H1 (cell line): ENCODE measurements at regions not wholly inside any gene's neighbourhood (a gene's known extent, or its start where the extent isn't known, plus 50 kb on each side); places are given as distances from the start of the nearest gene placed in this dataset.

Experiments
- CTCF ChIA-PET: fragments of 300-600 bp; sonication (Branson Sonifier 250); formaldehyde crosslinking; loops from one replicate; lab custom pipeline; 2021; ENCODE audit not compliant: partially characterized antibody; lab: Charles Lee
- POLR2A ChIA-PET: fragments of 300-600 bp; sonication (Branson Sonifier 250); formaldehyde crosslinking; loops from one replicate; lab custom pipeline; 2021; ENCODE audit warnings: inconsistent platforms; ENCODE audit not compliant: partially characterized antibody; lab: Charles Lee
- DNase-seq, 2 experiments: peaks; one replicate each; pipeline versions ENCODE4 v3.0.0 to v3.0.0-alpha.2; 2010 to 2022; ENCODE audit warnings: low spot score in 2 of 2, low read depth in 1 of 2, mixed read lengths in 1 of 2
- FAIRE-seq: peaks from 2 replicates; lab custom pipeline; 2011; peaks lifted over from hg19 to GRCh38; lab: Jason Lieb, UNC
- H2AFZ ChIP-seq: 2 replicates; pipeline ENCODE4 v1.8.1; 2012; ENCODE audit warnings: low read length, inconsistent platforms
- H2AK5ac ChIP-seq: 2 replicates; pipeline ENCODE4 v1.6.1; 2013; ENCODE audit warnings: low read depth, low read length
- H2BK120ac ChIP-seq: replicated peaks from 2 replicates; pipeline ENCODE3; 2013; ENCODE audit warnings: low read depth, low read length, inconsistent platforms
- H2BK12ac ChIP-seq: 2 replicates; pipeline ENCODE4 v1.6.1; 2013; ENCODE audit warnings: low read depth, low read length
- H2BK15ac ChIP-seq: 2 replicates; pipeline ENCODE4 v1.6.1; 2013; ENCODE audit warnings: low read length
- H2BK20ac ChIP-seq: 2 replicates; pipeline ENCODE4 v1.6.1; 2013; ENCODE audit warnings: low read length
- H2BK5ac ChIP-seq: 2 replicates; pipeline ENCODE4 v1.6.1; 2013; ENCODE audit warnings: low read depth, low read length
- H3K14ac ChIP-seq: 2 replicates; pipeline ENCODE4 v1.6.1; 2013; ENCODE audit warnings: inconsistent platforms; ENCODE audit not compliant: insufficient read length
- H3K18ac ChIP-seq: 2 replicates; pipeline ENCODE4 v1.6.1; 2013; ENCODE audit warnings: low read length; ENCODE audit errors: extremely low read depth
- H3K23ac ChIP-seq: 2 replicates; pipeline ENCODE4 v1.6.1; 2013; ENCODE audit warnings: inconsistent platforms; ENCODE audit not compliant: insufficient read length
- H3K23me2 ChIP-seq: 2 replicates; pipeline ENCODE4 v1.6.1; 2013; ENCODE audit warnings: low read depth, low read length
- H3K27ac ChIP-seq: 2 replicates; pipeline ENCODE4 v1.6.1; 2011; ENCODE audit warnings: low read depth, low read length, inconsistent platforms
- H3K27me3 ChIP-seq, 4 experiments: replicated peaks in 1 of 4; 1 replicate in 1 of 4; 2 replicates in 3 of 4; pipeline versions ENCODE4 v1.6.1 to v1.8.1; 2011 to 2013; ENCODE audit warnings: low read length in 3 of 4, mild to moderate bottlenecking in 3 of 4, inconsistent platforms in 2 of 4, mixed read lengths in 2 of 4, moderate library complexity in 1 of 4; ENCODE audit not compliant: control insufficient read depth in 3 of 4, insufficient read depth in 3 of 4; ENCODE audit errors: extremely low read depth in 1 of 4
- H3K36me3 ChIP-seq, 4 experiments: 2 replicates each; pipeline versions ENCODE4 v1.6.1 to v1.8.1; 2011 to 2013; ENCODE audit warnings: mild to moderate bottlenecking in 4 of 4, low read length in 3 of 4, moderate library complexity in 2 of 4, control low read depth in 1 of 4, inconsistent platforms in 1 of 4; ENCODE audit not compliant: insufficient read depth in 4 of 4, control insufficient read depth in 2 of 4
- H3K4ac ChIP-seq: replicated peaks from 2 replicates; pipeline ENCODE3; 2013; ENCODE audit warnings: low read length, low read depth, mixed read lengths, inconsistent platforms; ENCODE audit not compliant: insufficient read length
- H3K4me1 ChIP-seq, 4 experiments: replicated peaks in 1 of 4; 1 replicate in 1 of 4; 2 replicates in 3 of 4; pipeline versions ENCODE4 v1.6.1 to v1.8.1; 2011 to 2013; ENCODE audit warnings: low read length in 3 of 4, inconsistent platforms in 2 of 4, mixed read lengths in 1 of 4; ENCODE audit not compliant: insufficient read depth in 4 of 4, control insufficient read depth in 3 of 4
- H3K4me2 ChIP-seq, 2 experiments: 2 replicates each; pipeline versions ENCODE4 v1.6.1 to v1.8.1; 2011 to 2013; ENCODE audit warnings: low read depth in 2 of 2, low read length in 2 of 2, control low read depth in 1 of 2, inconsistent platforms in 1 of 2, mild to moderate bottlenecking in 1 of 2; ENCODE audit not compliant: insufficient read depth in 1 of 2
- H3K4me3 ChIP-seq, 4 experiments: fragments of 200-600, 300-600 bp in 1 of 4; sonication (generic), shearing (Covaris generic), sonication (Bioruptor Twin) in 1 of 4; 2 replicates each; pipeline versions ENCODE4 v1.5.1 to v1.8.1; 2011 to 2016; ENCODE audit warnings: low read length in 4 of 4, low read depth in 3 of 4, control low read depth in 2 of 4, inconsistent platforms in 2 of 4, mild to moderate bottlenecking in 2 of 4, mixed read lengths in 1 of 4, moderate library complexity in 1 of 4; ENCODE audit not compliant: insufficient read depth in 2 of 4; ENCODE audit errors: extremely low read depth in 1 of 4
- H3K56ac ChIP-seq: replicated peaks from 2 replicates; pipeline ENCODE3; 2013; ENCODE audit warnings: low read depth, mild to moderate bottlenecking, mixed read lengths, low read length, inconsistent platforms; ENCODE audit not compliant: insufficient read length
- H3K79me1 ChIP-seq: 2 replicates; pipeline ENCODE4 v1.6.1; 2013; ENCODE audit warnings: low read depth, low read length, control low read depth
- H3K79me2 ChIP-seq, 2 experiments: 2 replicates each; pipeline versions ENCODE4 v1.6.1 to v1.8.1; 2012 to 2013; ENCODE audit warnings: low read length in 2 of 2, mild to moderate bottlenecking in 2 of 2, inconsistent platforms in 1 of 2; ENCODE audit not compliant: insufficient read depth in 2 of 2, control insufficient read depth in 1 of 2
- H3K9ac ChIP-seq, 4 experiments: replicated peaks in 1 of 4; 1 replicate in 1 of 4; 2 replicates in 3 of 4; pipeline versions ENCODE4 v1.6.1 to v1.8.1; 2011 to 2013; ENCODE audit warnings: low read depth in 3 of 4, low read length in 3 of 4, control low read depth in 2 of 4, mild to moderate bottlenecking in 2 of 4, moderate library complexity in 2 of 4, inconsistent platforms in 1 of 4; ENCODE audit errors: extremely low read depth in 1 of 4
- H3K9me3 ChIP-seq, 2 experiments: 2 replicates each; pipeline versions ENCODE4 v1.6.1 to v1.8.1; 2012 to 2013; ENCODE audit warnings: mild to moderate bottlenecking in 2 of 2, moderate library complexity in 2 of 2, control low read depth in 1 of 2, inconsistent platforms in 1 of 2, low read depth in 1 of 2, low read length in 1 of 2, mixed read lengths in 1 of 2; ENCODE audit not compliant: insufficient read depth in 2 of 2
- H4K20me1 ChIP-seq, 2 experiments: replicated peaks in 1 of 2; 2 replicates each; pipeline versions ENCODE3 to v1.8.1; 2011 to 2013; ENCODE audit warnings: inconsistent platforms in 2 of 2, low read length in 2 of 2, mild to moderate bottlenecking in 1 of 2; ENCODE audit not compliant: insufficient read depth in 2 of 2, control insufficient read depth in 1 of 2
- H4K5ac ChIP-seq: 2 replicates; pipeline ENCODE4 v1.6.1; 2013; ENCODE audit warnings: low read length, low read depth, mixed read lengths, inconsistent platforms; ENCODE audit not compliant: insufficient read length
- H4K8ac ChIP-seq: 2 replicates; pipeline ENCODE4 v1.8.0; 2013; ENCODE audit warnings: mild to moderate bottlenecking, moderate library complexity, low read length, inconsistent platforms; ENCODE audit not compliant: insufficient read depth; ENCODE audit errors: extremely low read depth
- H4K91ac ChIP-seq: replicated peaks from 2 replicates; pipeline ENCODE3; 2013; ENCODE audit warnings: low read length, mixed read lengths, inconsistent platforms; ENCODE audit not compliant: insufficient read length
- CTCF ChIP-seq, 3 experiments: IDR thresholded peaks; 1 replicate in 2 of 3; 2 replicates in 1 of 3; pipeline versions ENCODE4 v1.5.1 to v1.6.1; 2011; ENCODE audit warnings: low read length in 3 of 3, mild to moderate bottlenecking in 3 of 3, inconsistent platforms in 2 of 3, low read depth in 1 of 3, moderate library complexity in 1 of 3; ENCODE audit not compliant: insufficient read depth in 1 of 3; ENCODE audit errors: control extremely low read depth in 1 of 3
- KDM1A ChIP-seq: fragments of 200-600, 300-600 bp; sonication (generic); IDR thresholded peaks from 2 replicates; pipeline ENCODE4 v1.7.1; 2016; ENCODE audit warnings: mild to moderate bottlenecking, low read length, borderline replicate concordance
- MAFK ChIP-seq: IDR thresholded peaks from 2 replicates; pipeline ENCODE4 v1.6.1; 2012; ENCODE audit warnings: low read depth, mild to moderate bottlenecking, improper control_type of control experiment, low read length
- MAX ChIP-seq: IDR thresholded peaks from 2 replicates; pipeline ENCODE4 v1.6.1; 2012; ENCODE audit warnings: inconsistent platforms
- NRF1 ChIP-seq: IDR thresholded peaks from 2 replicates; pipeline ENCODE4 v1.6.1; 2011; ENCODE audit warnings: mild to moderate bottlenecking, low read depth, low read length, improper control_type of control experiment
- SUZ12 ChIP-seq: fragments of 200-600 bp; sonication (generic); IDR thresholded peaks from 2 replicates; pipeline ENCODE4 v1.6.1; 2012; ENCODE audit warnings: mild to moderate bottlenecking, inconsistent platforms, low read length, moderate library complexity, mixed read lengths
- TEAD4 ChIP-seq: IDR thresholded peaks from 2 replicates; pipeline ENCODE4 v1.6.1; 2012; ENCODE audit warnings: low read depth, low read length, inconsistent platforms, mixed read lengths
- WGBS, 2 experiments: shearing (Covaris generic) in 1 of 2; methylation state at CpG; one replicate each; pipeline versions ENCODE4 v1.1.6 to v1.1.7; 2013 to 2015; ENCODE audit warnings: low lambda C conversion rate in 2 of 2, mixed read lengths in 2 of 2, inconsistent platforms in 1 of 2, low coverage in 1 of 2, missing lambda C conversion rate in 1 of 2; ENCODE audit not compliant: insufficient replicate concordance in 2 of 2, insufficient coverage in 1 of 2, insufficient read length in 1 of 2; ENCODE audit errors: extremely low coverage in 1 of 2, missing lambda C conversion rate in 1 of 2; 5-methylcytosine and 5-hydroxymethylcytosine counted together

GRCh38 chr3:107035176-107035575, 342.1 kb upstream of the CCDC54 start:
- Histone ChIP-seq H4K5ac (no peak overlapping the region), H4K91ac (no peak overlapping the region), H2BK120ac (no peak overlapping the region), H3K4ac (no peak overlapping the region), H4K8ac (no peak overlapping the region), H3K79me1 (no peaks in the 10 kb centered on the region), H3K4me3 (no peak overlapping the region), H2BK5ac (no peak overlapping the region), H2BK12ac (no peak overlapping the region), H2AK5ac (no peak overlapping the region), H3K9me3 (peaks cover 4 to 6% of the 10 kb centered on the region in 2 experiments; a peak in 1 of 4 replicates), H3K9ac (no peak overlapping the region), H3K27me3 (peaks cover 0 to 1% (median 0%) of the 10 kb centered on the region in 4 experiments; a peak in 1 of 7 replicates), H3K14ac (no peak overlapping the region), H3K4me1 (no peaks in the 10 kb centered on the region), H2BK20ac (no peak overlapping the region; the same call in 1 of the 2 replicates), H3K56ac (no peak overlapping the region), H3K23ac (no peak overlapping the region), H3K27ac (no peak overlapping the region), H3K18ac (no peak overlapping the region), H3K36me3 (no peaks in the 10 kb centered on the region), H4K20me1 (no peaks in the 10 kb centered on the region), H3K79me2 (no peaks in the 10 kb centered on the region), H2BK15ac (no peak overlapping the region), H2AFZ (no peak overlapping the region), H3K4me2 (no peak overlapping the region), H3K23me2 (no peaks in the 10 kb centered on the region)
- no peak for TF ChIP-seq MAFK
- TF ChIP-seq NRF1, result no peak
- TF ChIP-seq TEAD4, result no peak
- TF ChIP-seq SUZ12, result no peak
- no peak for TF ChIP-seq CTCF (IDR thresholded peaks at IDR 0.05; ENCODE audit: control extremely low read depth in 1 of 3, insufficient read depth in 1 of 3, low read depth in 1 of 3, low read length in 3 of 3)
- TF ChIP-seq KDM1A, result no peak
- no peak for TF ChIP-seq MAX
- DNase-seq (no peak), FAIRE-seq (no peak)
- ChIA-PET POLR2A (no interaction called here), CTCF (no interaction called here)
- WGBS, 2 experiments, result 94% methylated on average over 2 of the region's 2 CpGs; no CpG with 5 or more reads in 1 of the 2 experiments
